MCF 10A (cell line): ENCODE measurements at regions not wholly inside any gene's neighbourhood (a gene's known extent, or its start where the extent isn't known, plus 50 kb on each side); places are given as distances from the start of the nearest gene placed in this dataset.

Experiments used
- BruUV-seq: library from RNA; stranded (reverse); fragments of 400-500 nt; replicated peaks from 2 replicates; lab custom pipeline; 2021; lab: Mats Ljungman, UMichigan
- CTCF ChIA-PET: fragments of 300-600 bp; sonication (Branson Sonifier 250); formaldehyde crosslinking; extraction: SDS; loops from one replicate; lab custom pipeline; 2021; ENCODE audit warnings: antibody characterized with exemption, inconsistent platforms; lab: Yijun Ruan, JAX
- POLR2A ChIA-PET: fragments of 300-600, 350-650 bp; sonication (Branson Sonifier 250); formaldehyde crosslinking; extraction: SDS; loops from one replicate; lab custom pipeline; 2020; ENCODE audit warnings: antibody characterized with exemption, inconsistent platforms; lab: Yijun Ruan, JAX
- DNase-seq: peaks from one replicate; pipeline ENCODE4 v3.0.0-alpha.2; 2018; ENCODE audit not compliant: unreplicated experiment
- H3K27ac Mint-ChIP-seq: one replicate; pipeline ENCODE4 v1.8.0; 2022; ENCODE audit warnings: mild to moderate bottlenecking, low read depth, mixed read lengths; ENCODE audit not compliant: unreplicated experiment
- H3K27me3 Mint-ChIP-seq: one replicate; pipeline ENCODE4 v1.8.0; 2022; ENCODE audit warnings: mixed read lengths; ENCODE audit not compliant: insufficient read depth, unreplicated experiment
- H3K36me3 Mint-ChIP-seq: one replicate; pipeline ENCODE4 v1.8.0; 2022; ENCODE audit warnings: mild to moderate bottlenecking, moderate library complexity, mixed read lengths; ENCODE audit not compliant: insufficient read depth, unreplicated experiment
- H3K4me1 Mint-ChIP-seq: one replicate; pipeline ENCODE4 v1.8.0; 2022; ENCODE audit warnings: mixed read lengths; ENCODE audit not compliant: insufficient read depth, unreplicated experiment
- H3K4me3 Mint-ChIP-seq: one replicate; pipeline ENCODE4 v1.8.0; 2022; ENCODE audit warnings: mild to moderate bottlenecking, moderate library complexity, mixed read lengths; ENCODE audit not compliant: unreplicated experiment
- H3K9me3 Mint-ChIP-seq: one replicate; pipeline ENCODE4 v1.8.0; 2022; ENCODE audit warnings: mixed read lengths; ENCODE audit not compliant: unreplicated experiment
- CTCF ChIP-seq: fragments of 200-600 bp; IDR thresholded peaks from one replicate; pipeline ENCODE4 v1.8.0; 2022; ENCODE audit warnings: antibody characterized with exemption, mild to moderate bottlenecking; ENCODE audit not compliant: unreplicated experiment
- intact Hi-C: fragments of 100-400 bp; cut with micrococcal nuclease; formaldehyde crosslinking; loops from 2 replicates; pipeline ENCODE4 v1.14.1; 2022

GRCh38 chr3:127107491-127108375 is 85.2 kb upstream of the PRR23E start:
- no TSS peak for BruUV-seq
- no peaks in the 10 kb centered on the region for H3K4me1 Mint-ChIP-seq
- no peak for TF ChIP-seq CTCF
- no peak for DNase-seq
- intact Hi-C loops, result no loop called here
- no peak overlapping the region for H3K4me3 Mint-ChIP-seq
- H3K27me3 Mint-ChIP-seq, result no peaks in the 10 kb centered on the region
- no peaks in the 10 kb centered on the region for H3K9me3 Mint-ChIP-seq
- H3K27ac Mint-ChIP-seq, result no peak overlapping the region
- ChIA-PET POLR2A (no interaction called here), CTCF (no interaction called here)
- no peaks in the 10 kb centered on the region for H3K36me3 Mint-ChIP-seq

DNA sequence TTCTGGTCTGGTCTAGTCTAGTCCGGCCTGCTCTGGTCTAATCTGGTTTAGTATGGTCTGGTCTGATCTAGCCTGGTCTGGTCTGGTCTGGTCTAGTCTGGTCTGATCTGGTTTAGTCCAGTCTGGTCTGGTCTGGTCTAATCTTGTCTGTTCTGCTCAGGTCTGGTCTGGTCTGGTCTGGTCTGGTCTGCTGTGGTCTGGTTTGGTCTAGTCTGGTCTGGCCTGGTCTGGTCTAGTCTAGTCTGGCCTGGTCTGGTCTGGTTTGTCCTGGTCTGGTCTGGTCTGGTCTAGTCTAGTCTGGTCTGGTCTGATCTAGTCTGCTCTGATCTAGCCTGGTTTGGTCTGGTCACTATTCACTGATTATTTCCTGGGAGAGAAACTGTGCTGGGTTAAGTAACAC is 84.1 kb upstream of the PRR23E start:
- CTCF ChIA-PET, result no interaction called here
- no peak overlapping the region for H3K4me3 Mint-ChIP-seq

GRCh38 chr3:127110982-127111693 is 81.8 kb upstream of the PRR23E start:
- ChIA-PET POLR2A (interaction anchor here (1.6 kb wide), 1 partner anchor 20 kb away, joined by 3 read pairs; no protein-coding TSS in a partner anchor), CTCF (no interaction called here)
- H3K36me3 Mint-ChIP-seq, result no peaks in the 10 kb centered on the region
- intact Hi-C loops, result no loop called here
- no peaks in the 10 kb centered on the region for H3K4me1 Mint-ChIP-seq
- no peak overlapping the region for H3K4me3 Mint-ChIP-seq
- BruUV-seq, result no TSS peak
- H3K27me3 Mint-ChIP-seq, result no peaks in the 10 kb centered on the region
- no peak for TF ChIP-seq CTCF
- H3K27ac Mint-ChIP-seq, result no peak overlapping the region
- H3K9me3 Mint-ChIP-seq, result no peaks in the 10 kb centered on the region
- no peak for DNase-seq

More for the DNA sequence above, 84.1 kb upstream of the PRR23E start:
- TF ChIP-seq CTCF, result no peak
- BruUV-seq, result no TSS peak
- Mint-ChIP-seq H3K36me3 (no peaks in the 10 kb centered on the region), H3K27me3 (no peaks in the 10 kb centered on the region), H3K4me1 (no peaks in the 10 kb centered on the region), H3K27ac (no peak overlapping the region), H3K9me3 (no peaks in the 10 kb centered on the region)
- POLR2A ChIA-PET, result no interaction called here
- no peak for DNase-seq
- intact Hi-C loops, result no loop called here
